Endodermal cell (in vitro differentiated cells): ENCODE measurements at regions not wholly inside any gene's neighbourhood (a gene's known extent, or its start where the extent isn't known, plus 50 kb on each side); places are given as distances from the start of the nearest gene placed in this dataset.

Experiments
- DNase-seq: peaks from one replicate; pipeline ENCODE4 v3.0.0-alpha.2; 2017
- H3K27ac ChIP-seq: 2 replicates; pipeline ENCODE4 v1.5.1; 2013; ENCODE audit warnings: mild to moderate bottlenecking, low read depth, low read length, moderate library complexity
- H3K27me3 ChIP-seq: 2 replicates; pipeline ENCODE4 v1.6.1; 2013; ENCODE audit warnings: mild to moderate bottlenecking, low read length, moderate library complexity; ENCODE audit not compliant: insufficient read depth, control insufficient read depth, poor library complexity, severe bottlenecking
- H3K36me3 ChIP-seq: 2 replicates; pipeline ENCODE4 v1.7.0; 2013; ENCODE audit warnings: mild to moderate bottlenecking, low read length, moderate library complexity; ENCODE audit not compliant: control insufficient read depth, insufficient read depth
- H3K4me1 ChIP-seq: one replicate; pipeline ENCODE4 v1.7.0; 2013; ENCODE audit warnings: low read length; ENCODE audit not compliant: control insufficient read depth, insufficient read depth
- H3K4me3 ChIP-seq: 2 replicates; pipeline ENCODE4 v1.5.1; 2013; ENCODE audit warnings: mild to moderate bottlenecking, low read length, moderate library complexity
- H3K9ac ChIP-seq: 2 replicates; pipeline ENCODE4 v1.6.1; 2013; ENCODE audit warnings: mild to moderate bottlenecking, low read length, moderate library complexity; ENCODE audit not compliant: poor library complexity, severe bottlenecking; ENCODE audit errors: extremely low read depth
- H3K9me3 ChIP-seq: 2 replicates; pipeline ENCODE4 v1.6.1; 2013; ENCODE audit warnings: mild to moderate bottlenecking, low read length, moderate library complexity; ENCODE audit not compliant: control insufficient read depth
- H3K27ac Mint-ChIP-seq: 2 replicates; pipeline ENCODE4 v1.8.0; 2020; ENCODE audit warnings: mixed read lengths
- H3K27me3 Mint-ChIP-seq: 2 replicates; pipeline ENCODE4 v1.8.0; 2021; ENCODE audit warnings: mild to moderate bottlenecking, mixed read lengths; ENCODE audit not compliant: insufficient read depth
- H3K36me3 Mint-ChIP-seq: 2 replicates; pipeline ENCODE4 v1.8.0; 2020; ENCODE audit warnings: low read depth, mixed read lengths
- H3K4me1 Mint-ChIP-seq: 2 replicates; pipeline ENCODE4 v1.8.0; 2020; ENCODE audit warnings: mixed read lengths
- H3K4me3 Mint-ChIP-seq: 2 replicates; pipeline ENCODE4 v1.8.0; 2020; ENCODE audit warnings: mild to moderate bottlenecking, moderate library complexity, mixed read lengths
- H3K9me3 Mint-ChIP-seq: 2 replicates; pipeline ENCODE4 v1.8.0; 2020; ENCODE audit warnings: mild to moderate bottlenecking, mixed read lengths
- WGBS, 2 experiments: methylation state at CpG; one replicate each; pipeline versions ENCODE4 v1.1.5 to v1.1.7; 2013; ENCODE audit warnings: missing lambda C conversion rate in 2 of 2, mixed read lengths in 1 of 2; ENCODE audit not compliant: insufficient coverage in 1 of 2, insufficient read length in 1 of 2; 5-methylcytosine and 5-hydroxymethylcytosine counted together
- TF ChIP-seq, protein P1 (sequence below): fragments of 200-600 bp; sonication (generic); conservative IDR thresholded peaks from 2 replicates; pipeline ENCODE4 v1.5.0; 2021; ENCODE audit warnings: antibody characterized with exemption, mild to moderate bottlenecking

DNA sequence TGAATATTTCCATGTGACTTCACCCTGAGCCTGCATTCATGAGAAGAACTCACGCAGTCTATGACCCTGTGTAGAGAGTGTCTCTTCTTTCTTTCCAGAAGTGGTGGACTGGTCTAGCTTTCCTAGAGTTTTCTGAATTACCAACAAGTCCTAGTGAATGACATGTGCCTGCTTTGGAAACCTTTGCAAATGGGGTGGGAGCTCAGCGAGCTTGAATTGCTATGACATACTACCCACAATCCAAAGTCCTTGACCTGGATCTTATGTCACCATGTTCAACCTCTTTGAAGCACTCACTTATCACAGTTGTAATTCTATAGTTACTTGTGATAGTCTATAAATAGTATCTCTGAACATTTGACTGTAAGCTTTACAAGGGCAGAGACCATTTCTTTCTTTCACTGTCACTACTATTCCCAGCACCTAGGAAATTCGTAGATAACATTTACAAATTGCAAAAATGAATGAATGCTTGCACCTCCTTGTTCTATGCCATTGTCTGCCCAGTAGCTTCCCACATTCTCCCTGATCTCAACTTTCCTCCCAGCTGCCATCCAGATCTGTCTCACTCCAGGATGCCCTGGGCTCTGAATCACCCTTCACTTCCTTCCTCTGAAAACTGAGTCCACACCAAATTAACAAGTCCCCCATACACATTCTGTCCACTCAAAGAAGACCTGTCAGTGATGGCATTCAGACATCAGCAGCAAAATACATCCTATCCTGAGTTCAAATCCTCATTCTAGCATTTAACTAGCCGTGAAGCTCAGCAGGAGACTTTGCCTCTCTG, 201.9 kb upstream of the SESN3 start:
- Mint-ChIP-seq H3K27me3 (peaks cover 4% of the 10 kb centered on the region), H3K4me3 (no peak overlapping the region), H3K36me3 (no peaks in the 10 kb centered on the region), H3K9me3 (peaks cover 12% of the 10 kb centered on the region), H3K27ac (no peak overlapping the region), H3K4me1 (peaks cover 10% of the 10 kb centered on the region)
- TF ChIP-seq, protein P1, sequence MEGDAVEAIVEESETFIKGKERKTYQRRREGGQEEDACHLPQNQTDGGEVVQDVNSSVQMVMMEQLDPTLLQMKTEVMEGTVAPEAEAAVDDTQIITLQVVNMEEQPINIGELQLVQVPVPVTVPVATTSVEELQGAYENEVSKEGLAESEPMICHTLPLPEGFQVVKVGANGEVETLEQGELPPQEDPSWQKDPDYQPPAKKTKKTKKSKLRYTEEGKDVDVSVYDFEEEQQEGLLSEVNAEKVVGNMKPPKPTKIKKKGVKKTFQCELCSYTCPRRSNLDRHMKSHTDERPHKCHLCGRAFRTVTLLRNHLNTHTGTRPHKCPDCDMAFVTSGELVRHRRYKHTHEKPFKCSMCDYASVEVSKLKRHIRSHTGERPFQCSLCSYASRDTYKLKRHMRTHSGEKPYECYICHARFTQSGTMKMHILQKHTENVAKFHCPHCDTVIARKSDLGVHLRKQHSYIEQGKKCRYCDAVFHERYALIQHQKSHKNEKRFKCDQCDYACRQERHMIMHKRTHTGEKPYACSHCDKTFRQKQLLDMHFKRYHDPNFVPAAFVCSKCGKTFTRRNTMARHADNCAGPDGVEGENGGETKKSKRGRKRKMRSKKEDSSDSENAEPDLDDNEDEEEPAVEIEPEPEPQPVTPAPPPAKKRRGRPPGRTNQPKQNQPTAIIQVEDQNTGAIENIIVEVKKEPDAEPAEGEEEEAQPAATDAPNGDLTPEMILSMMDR, result no peak
- Histone ChIP-seq H3K27me3 (no peaks in the 10 kb centered on the region), H3K9me3 (no peaks in the 10 kb centered on the region), H3K9ac (no peak overlapping the region), H3K27ac (no peak overlapping the region), H3K4me1 (no peaks in the 10 kb centered on the region), H3K36me3 (no peaks in the 10 kb centered on the region), H3K4me3 (no peak overlapping the region)
- WGBS, 2 experiments, result 96% methylated on average over 2 to 4 of the region's 4 CpGs
- DNase-seq, result no peak

DNA sequence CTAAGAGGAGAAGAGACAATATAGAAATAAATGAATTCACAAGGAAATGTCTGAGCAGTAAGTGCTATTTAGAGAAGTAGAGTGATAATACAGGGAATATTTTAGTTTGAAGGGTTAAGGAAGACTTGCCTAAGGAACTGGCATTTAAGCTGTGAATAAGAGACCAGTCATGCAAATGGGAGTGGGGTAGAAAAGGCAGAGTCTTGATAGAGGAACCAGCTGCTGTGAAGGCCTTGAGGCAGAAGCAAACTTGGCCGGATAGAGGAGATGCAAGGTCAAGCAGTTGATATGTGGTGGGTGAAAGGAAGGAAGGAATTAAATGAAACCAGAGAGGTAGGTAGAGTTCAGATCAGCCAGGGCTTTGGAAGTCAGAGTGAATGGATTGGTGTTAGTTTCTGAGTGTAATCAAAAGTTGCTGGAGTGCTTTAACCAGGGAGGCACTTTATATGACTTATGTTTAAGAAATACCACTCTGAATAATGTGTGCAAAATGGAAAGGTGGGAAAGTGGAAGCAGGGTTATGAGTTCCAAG, 198.4 kb upstream of the SESN3 start:
- peaks cover 2% of the 10 kb centered on the region for H3K9me3 Mint-ChIP-seq
- H3K9me3 ChIP-seq, result no peaks in the 10 kb centered on the region
- no peak for DNase-seq

DNA sequence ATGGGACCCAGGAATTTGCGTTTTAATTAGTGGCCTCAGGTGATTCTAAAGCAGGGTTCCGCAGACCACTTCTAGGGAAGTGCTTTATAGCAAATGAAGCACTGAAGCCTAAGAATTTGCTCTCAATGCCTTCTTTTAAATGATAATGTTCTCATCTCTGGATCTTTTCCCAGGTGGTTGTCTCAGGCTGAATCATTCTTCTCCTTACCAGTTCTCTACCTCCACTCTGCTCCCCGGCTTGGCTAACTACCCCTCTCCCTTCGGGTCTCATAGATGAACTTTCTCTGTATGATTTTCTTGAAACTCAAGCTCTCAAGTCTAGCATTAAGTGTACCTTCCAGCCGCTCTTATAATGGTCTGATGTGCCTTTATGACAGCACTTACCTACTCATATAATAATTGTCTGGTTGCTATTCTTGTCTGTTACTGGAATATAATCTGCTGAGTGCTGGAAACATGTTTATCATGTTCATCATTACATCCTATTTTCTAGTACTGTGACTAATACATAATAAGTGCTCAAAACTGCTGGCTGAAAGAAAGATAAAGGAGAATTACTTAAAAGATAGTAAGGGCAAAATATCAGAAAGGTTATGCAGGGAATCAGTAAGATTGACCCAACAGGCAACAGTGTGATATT, 195.9 kb upstream of the SESN3 start:
- H3K27me3 Mint-ChIP-seq, result peaks cover 2% of the 10 kb centered on the region
- Histone ChIP-seq H3K9me3 (no peaks in the 10 kb centered on the region), H3K9ac (no peak overlapping the region), H3K36me3 (no peaks in the 10 kb centered on the region), H3K27me3 (no peaks in the 10 kb centered on the region), H3K4me1 (no peaks in the 10 kb centered on the region), H3K27ac (no peak overlapping the region), H3K4me3 (no peak overlapping the region)
- H3K4me1 Mint-ChIP-seq, result no peaks in the 10 kb centered on the region
- DNase-seq, result no peak
- H3K36me3 Mint-ChIP-seq, result no peaks in the 10 kb centered on the region
- H3K27ac Mint-ChIP-seq, result no peak overlapping the region
- 82 to 93% methylated on average over 5 of the region's 5 CpGs for WGBS, 2 experiments
- H3K9me3 Mint-ChIP-seq, result no peaks in the 10 kb centered on the region
- H3K4me3 Mint-ChIP-seq, result no peak overlapping the region
- TF ChIP-seq, protein P1, result no peak

More for the DNA sequence above, 198.4 kb upstream of the SESN3 start:
- Histone ChIP-seq H3K27ac (no peak overlapping the region), H3K27me3 (no peaks in the 10 kb centered on the region), H3K9ac (no peak overlapping the region), H3K36me3 (no peaks in the 10 kb centered on the region), H3K4me3 (no peak overlapping the region), H3K4me1 (no peaks in the 10 kb centered on the region)
- Mint-ChIP-seq H3K36me3 (no peaks in the 10 kb centered on the region), H3K27ac (no peak overlapping the region), H3K4me1 (no peaks in the 10 kb centered on the region), H3K27me3 (peaks cover 1% of the 10 kb centered on the region), H3K4me3 (no peak overlapping the region)
- TF ChIP-seq, protein P1, result no peak
- WGBS, 2 experiments, result 80 to 89% methylated on average over 1 of the region's 1 CpG
